ENCODE measurements at regions not wholly inside any gene's neighbourhood (a gene's known extent, or its start where the extent isn't known, plus 50 kb on each side); places are given as distances from the start of the nearest gene placed in this dataset.
"Not testable (repeated sequence)": the region's sequence is repeated elsewhere in the genome, so short reads cannot be mapped to it uniquely, and the experiment has no call there.

GRCh38 chr21:27326301-27326700 is 359.4 kb upstream of the ADAMTS5 start:
- no peak for DNase-seq (ENCODE audit: low read depth)

DNA sequence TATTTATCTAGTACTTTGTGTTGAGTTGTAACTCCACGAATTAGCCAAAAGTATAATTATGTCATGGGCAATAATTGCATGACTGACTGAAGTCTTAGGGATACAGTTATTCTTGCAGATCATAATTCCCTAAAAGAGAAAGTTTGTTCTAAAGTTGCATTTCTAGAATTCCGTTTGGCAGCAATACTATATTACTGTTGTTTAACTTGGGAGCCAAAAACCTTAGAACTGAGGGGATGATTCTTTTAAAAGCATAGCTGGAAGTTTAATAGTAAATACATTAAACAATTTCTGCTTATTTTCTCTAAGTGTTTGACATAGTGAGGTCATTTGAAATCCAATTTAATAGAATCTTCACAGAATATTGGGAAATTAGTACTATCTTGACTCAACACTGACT is 356.4 kb upstream of the ADAMTS5 start:
- no peak for DNase-seq (ENCODE audit: low read depth)

- no peak for DNase-seq (ENCODE audit: low read depth)
Measured at GRCh38 chr21:27321791-27322190, 354.9 kb upstream of the ADAMTS5 start.

DNA sequence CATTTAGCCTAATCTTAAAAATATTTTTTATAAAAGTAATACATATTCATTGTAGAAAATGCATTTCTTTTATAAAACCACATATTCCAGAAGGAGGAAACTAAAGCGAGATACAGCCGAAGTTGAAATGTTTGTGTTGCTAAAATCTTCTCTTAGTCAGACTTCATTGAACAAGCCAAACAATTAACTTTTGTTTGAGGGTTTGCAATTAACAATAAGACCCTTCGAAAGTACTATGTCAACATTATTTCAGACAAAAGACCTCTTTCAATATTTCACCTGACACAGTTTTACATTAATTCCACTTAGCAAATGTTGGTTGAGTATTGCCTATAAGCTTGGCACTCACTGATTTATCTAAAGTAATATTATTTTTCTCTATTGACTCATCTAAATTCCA is 354.0 kb upstream of the ADAMTS5 start:
- no peak for DNase-seq (ENCODE audit: low read depth)

GRCh38 chr21:27317601-27318000 is 350.7 kb upstream of the ADAMTS5 start:
- DNase-seq (ENCODE audit: low read depth) = not testable (repeated sequence)

DNA sequence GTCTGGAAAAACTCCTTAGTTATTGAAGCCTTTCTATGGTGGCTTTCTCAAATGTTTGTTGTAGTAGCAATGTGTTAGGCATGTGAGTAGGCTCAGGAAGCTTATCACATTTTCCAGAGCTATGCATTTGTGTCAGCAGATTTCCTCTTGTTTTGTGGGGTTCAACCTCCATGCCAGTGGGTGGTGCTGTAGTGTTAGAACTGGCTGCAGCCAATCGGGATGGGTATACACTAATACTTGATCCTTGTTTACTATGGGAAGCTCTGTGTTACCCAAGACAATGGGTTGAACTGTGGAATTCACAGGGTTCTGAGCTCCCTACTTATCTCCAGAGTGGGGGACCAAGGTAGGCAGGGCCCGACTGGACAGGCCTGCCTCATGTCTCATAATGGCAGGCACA is 348.5 kb upstream of the ADAMTS5 start:
- no peak for DNase-seq (ENCODE audit: low read depth)

DNA sequence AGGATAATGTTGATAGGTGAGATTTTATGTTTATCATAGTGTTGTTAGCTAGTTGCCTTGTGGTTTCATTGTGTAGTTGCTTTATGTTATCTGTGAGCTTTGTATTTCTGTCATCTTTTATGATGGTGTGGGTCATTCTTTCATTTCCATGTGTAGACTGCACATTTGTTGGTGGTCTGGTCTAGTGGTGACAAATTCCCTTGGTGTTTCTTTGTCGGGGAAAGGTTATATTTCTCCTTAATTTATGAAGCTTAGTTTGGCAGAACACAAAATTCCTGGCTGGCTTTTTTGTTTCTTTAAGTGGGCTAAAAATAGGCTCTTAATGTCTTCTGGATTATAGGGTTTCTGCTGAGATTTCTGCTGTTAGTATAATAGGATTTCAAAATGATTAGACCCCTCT is 347.2 kb upstream of the ADAMTS5 start:
- no peak for DNase-seq (ENCODE audit: low read depth)

GRCh38 chr21:27306791-27307775 is 340.2 kb upstream of the ADAMTS5 start:
- DNase-seq (ENCODE audit: low read depth) = peak; percentile 66

GRCh38 chr21:27306206-27306605 is 339.3 kb upstream of the ADAMTS5 start:
- no peak for DNase-seq (ENCODE audit: low read depth)

GRCh38 chr21:27301220-27301619 is 334.3 kb upstream of the ADAMTS5 start:
- peak; percentile 50 for DNase-seq (ENCODE audit: low read depth)

- no peak for DNase-seq (ENCODE audit: low read depth)
Measured at GRCh38 chr21:27300770-27301169, 333.9 kb upstream of the ADAMTS5 start.

GRCh38 chr21:27298465-27298864 is 331.6 kb upstream of the ADAMTS5 start:
- DNase-seq (ENCODE audit: low read depth) = no peak

DNA sequence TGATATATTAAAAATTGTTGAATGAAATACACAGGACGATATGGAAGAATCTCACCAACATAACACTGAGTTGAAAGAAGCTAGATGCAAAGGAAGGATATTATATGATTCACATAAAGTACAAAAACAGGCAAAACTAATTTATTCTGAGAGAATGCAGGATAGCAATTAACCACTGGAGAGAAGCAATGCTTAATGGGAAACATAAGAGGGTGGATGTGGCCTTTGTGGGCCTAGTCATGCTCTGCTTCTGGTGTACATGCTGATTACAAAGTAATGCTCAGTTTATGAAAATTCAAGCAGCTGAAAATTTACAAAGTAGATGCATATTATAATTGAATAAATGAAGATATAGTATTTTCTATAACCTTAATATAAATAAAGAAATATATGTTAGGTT is 326.4 kb upstream of the ADAMTS5 start:
- no peak for DNase-seq (ENCODE audit: low read depth)

- peak; percentile 53 for DNase-seq (ENCODE audit: low read depth)
Measured at GRCh38 chr21:27292783-27293182, 325.9 kb upstream of the ADAMTS5 start.

- DNase-seq (ENCODE audit: low read depth) = no peak
Measured at GRCh38 chr21:27292229-27292628, 325.3 kb upstream of the ADAMTS5 start.

GRCh38 chr21:27291006-27291405 is 324.1 kb upstream of the ADAMTS5 start:
- no peak for DNase-seq (ENCODE audit: low read depth)

DNA sequence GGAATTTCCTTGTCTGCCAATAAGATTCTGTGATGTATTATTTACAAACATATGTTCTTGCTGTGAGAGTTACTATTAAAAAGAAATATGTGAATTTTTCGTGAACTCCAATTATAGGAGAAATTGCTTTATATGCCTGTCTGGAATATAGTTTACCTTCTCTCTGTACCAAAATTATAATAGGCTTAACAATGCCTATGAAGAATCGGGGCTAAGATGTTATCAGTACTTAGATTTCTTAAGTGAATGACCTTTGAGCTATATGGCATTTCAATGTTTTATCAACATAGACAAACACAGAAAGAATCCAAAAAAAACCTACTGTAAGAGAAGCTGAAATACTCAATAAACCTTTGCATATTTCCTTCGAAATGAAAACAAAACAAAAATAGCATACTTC is 323.1 kb upstream of the ADAMTS5 start:
- DNase-seq (ENCODE audit: low read depth) = no peak

- no peak for DNase-seq (ENCODE audit: low read depth)
Measured at GRCh38 chr21:27286760-27287159, 319.9 kb upstream of the ADAMTS5 start.

GRCh38 chr21:27277110-27277509 is 310.2 kb upstream of the ADAMTS5 start:
- no peak for DNase-seq (ENCODE audit: low read depth)

DNA sequence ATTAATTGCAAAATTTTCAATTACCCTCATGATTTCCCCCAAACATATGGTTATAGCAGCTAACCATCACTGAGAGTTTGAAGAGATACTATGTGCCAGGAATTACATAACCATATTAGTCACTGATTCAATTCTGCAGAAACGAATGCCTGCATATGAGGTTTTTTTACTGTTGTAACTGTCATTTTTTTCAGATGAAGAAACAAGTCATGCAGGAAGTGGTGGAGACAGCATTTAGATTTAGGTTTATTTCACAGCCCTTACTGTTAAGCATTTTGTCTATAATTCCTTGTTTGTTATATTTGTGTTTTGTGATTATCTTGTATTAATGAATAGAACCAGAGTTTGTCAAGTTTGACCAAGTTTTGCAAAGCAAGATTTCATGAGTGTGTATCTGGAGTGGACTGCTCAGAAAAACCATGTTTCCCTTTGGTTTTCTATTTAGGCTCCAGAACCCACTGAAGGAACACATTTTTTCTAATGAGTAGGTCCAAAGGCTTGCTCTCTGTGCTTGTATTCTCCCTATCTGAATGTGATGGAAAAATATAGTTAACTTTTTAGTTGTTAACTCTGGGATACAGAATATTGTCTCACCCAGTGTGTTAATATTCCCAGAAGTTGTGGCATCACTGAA is 308.5 kb upstream of the ADAMTS5 start:
- no peak for DNase-seq (ENCODE audit: low read depth)

- no peak for DNase-seq (ENCODE audit: low read depth)
Measured at GRCh38 chr21:27269644-27270043, 302.8 kb upstream of the ADAMTS5 start.

- DNase-seq (ENCODE audit: low read depth) = no peak
Measured at GRCh38 chr21:27268290-27268689, 301.4 kb upstream of the ADAMTS5 start.

- DNase-seq (ENCODE audit: low read depth) = peak; percentile 65
Measured at GRCh38 chr21:27265949-27266348, 299.1 kb upstream of the ADAMTS5 start.

Measured in forelimb muscle (tissue), 1 donor.